Type B pancreatic cell (in vitro differentiated cells): ENCODE measurements at regions not wholly inside any gene's neighbourhood (a gene's known extent, or its start where the extent isn't known, plus 50 kb on each side); places are given as distances from the start of the nearest gene placed in this dataset.
A peak's percentile ranks its signal among the peaks of the same experiment; 100 is the strongest.

ENCODE experiments used
- DNase-seq: peaks from one replicate; pipeline ENCODE4 v3.0.0; 2021; ENCODE audit warnings: mixed read lengths; ENCODE audit not compliant: unreplicated experiment; ENCODE audit errors: extremely low spot score
- H3K27ac Mint-ChIP-seq: 2 replicates; pipeline ENCODE4 v1.8.0; 2021; ENCODE audit warnings: mild to moderate bottlenecking, mixed read lengths
- H3K27me3 Mint-ChIP-seq: 2 replicates; pipeline ENCODE4 v1.8.0; 2021; ENCODE audit warnings: mixed read lengths
- H3K36me3 Mint-ChIP-seq: 2 replicates; pipeline ENCODE4 v1.8.0; 2021; ENCODE audit warnings: mixed read lengths
- H3K4me1 Mint-ChIP-seq: one replicate; pipeline ENCODE4 v1.8.0; 2021; ENCODE audit warnings: mixed read lengths; ENCODE audit not compliant: unreplicated experiment
- H3K4me3 Mint-ChIP-seq: 2 replicates; pipeline ENCODE4 v1.8.0; 2021; ENCODE audit warnings: mild to moderate bottlenecking, mixed read lengths
- H3K9me3 Mint-ChIP-seq: 2 replicates; pipeline ENCODE4 v1.8.0; 2021; ENCODE audit warnings: mixed read lengths
- TF ChIP-seq, protein P1 (sequence below): fragments of 200-600 bp; sonication (generic); conservative IDR thresholded peaks from 2 replicates; pipeline ENCODE4 v1.5.0; 2021; ENCODE audit warnings: antibody characterized with exemption, mild to moderate bottlenecking

DNA sequence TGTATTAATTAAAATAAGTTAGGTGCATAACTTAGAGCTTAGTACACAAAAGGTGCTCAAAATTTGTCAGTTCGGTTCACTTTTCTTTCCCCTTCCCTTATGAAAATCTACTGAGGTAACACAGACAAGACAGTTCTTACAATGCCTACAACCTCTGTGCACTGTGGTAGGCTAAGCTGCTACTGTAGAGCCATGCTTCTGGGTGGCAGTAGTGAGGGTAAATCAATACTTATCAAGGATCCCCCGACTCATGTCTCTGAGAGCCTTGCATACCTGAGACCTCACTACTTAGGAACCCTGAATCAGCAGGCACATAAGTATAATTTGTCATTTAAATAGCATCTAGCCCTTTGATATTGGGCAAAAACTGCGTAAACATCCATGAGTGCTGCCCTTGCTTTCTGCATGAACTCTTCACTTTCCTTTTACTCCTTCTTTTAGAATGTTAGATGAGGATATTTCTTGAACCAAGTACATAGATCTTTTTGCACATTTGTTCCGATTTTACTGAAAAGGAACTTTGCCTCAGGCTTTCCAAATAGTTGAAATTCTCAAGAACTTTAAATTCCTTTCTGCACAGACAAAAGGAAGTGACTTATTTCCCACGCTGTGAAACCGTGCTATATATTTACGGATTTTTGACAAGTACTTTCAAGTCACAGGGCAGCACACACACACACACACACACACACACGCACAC, 234.4 kb downstream of the TRIB2 start:
- Mint-ChIP-seq H3K27me3 (no peaks in the 10 kb centered on the region), H3K4me1 (peaks cover 23% of the 10 kb centered on the region), H3K36me3 (no peaks in the 10 kb centered on the region), H3K9me3 (no peaks in the 10 kb centered on the region), H3K27ac (peak overlapping the region; percentile 69), H3K4me3 (peak overlapping the region; percentile 56)
- no peak for DNase-seq
- TF ChIP-seq, protein P1, sequence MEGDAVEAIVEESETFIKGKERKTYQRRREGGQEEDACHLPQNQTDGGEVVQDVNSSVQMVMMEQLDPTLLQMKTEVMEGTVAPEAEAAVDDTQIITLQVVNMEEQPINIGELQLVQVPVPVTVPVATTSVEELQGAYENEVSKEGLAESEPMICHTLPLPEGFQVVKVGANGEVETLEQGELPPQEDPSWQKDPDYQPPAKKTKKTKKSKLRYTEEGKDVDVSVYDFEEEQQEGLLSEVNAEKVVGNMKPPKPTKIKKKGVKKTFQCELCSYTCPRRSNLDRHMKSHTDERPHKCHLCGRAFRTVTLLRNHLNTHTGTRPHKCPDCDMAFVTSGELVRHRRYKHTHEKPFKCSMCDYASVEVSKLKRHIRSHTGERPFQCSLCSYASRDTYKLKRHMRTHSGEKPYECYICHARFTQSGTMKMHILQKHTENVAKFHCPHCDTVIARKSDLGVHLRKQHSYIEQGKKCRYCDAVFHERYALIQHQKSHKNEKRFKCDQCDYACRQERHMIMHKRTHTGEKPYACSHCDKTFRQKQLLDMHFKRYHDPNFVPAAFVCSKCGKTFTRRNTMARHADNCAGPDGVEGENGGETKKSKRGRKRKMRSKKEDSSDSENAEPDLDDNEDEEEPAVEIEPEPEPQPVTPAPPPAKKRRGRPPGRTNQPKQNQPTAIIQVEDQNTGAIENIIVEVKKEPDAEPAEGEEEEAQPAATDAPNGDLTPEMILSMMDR = no peak

DNA sequence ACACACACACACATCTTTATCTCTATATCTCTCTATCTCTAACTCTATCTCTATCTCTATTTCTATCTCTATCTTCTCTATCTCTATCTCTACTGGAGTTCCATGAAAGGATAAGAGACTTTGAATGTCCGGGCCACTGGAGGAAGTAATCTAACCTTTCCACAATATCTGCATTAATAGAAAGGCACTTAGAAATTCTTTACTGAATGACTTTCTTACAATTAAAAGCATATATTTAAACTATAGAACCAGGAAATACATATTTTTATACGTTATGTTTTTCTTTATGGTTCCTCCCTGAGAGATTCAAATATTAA, 234.9 kb downstream of the TRIB2 start:
- H3K36me3 Mint-ChIP-seq = no peaks in the 10 kb centered on the region
- peaks cover 23% of the 10 kb centered on the region for H3K4me1 Mint-ChIP-seq
- no peak for DNase-seq
- no peaks in the 10 kb centered on the region for H3K9me3 Mint-ChIP-seq
- H3K4me3 Mint-ChIP-seq = peak overlapping the region; percentile 56
- TF ChIP-seq, protein P1 = no peak
- H3K27me3 Mint-ChIP-seq = no peaks in the 10 kb centered on the region
- H3K27ac Mint-ChIP-seq = peak overlapping the region; percentile 69

DNA sequence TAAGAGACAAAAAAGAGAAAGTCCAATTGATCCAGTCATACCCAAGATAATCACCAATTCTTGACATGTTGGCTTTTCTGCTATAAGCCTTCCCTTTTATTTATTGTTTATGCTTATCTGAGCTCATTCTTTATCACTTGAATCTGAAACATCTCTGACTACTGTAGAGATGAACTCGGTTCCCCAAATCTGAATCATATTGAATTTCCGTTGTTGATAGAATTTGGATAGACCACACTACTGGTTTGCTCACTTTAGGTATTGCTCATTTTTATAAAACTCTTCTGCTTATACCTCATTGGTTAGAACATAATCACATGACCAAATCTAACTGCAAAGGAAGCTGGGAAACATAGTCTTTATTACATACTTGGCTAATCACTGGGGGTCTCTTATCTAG, 236.9 kb downstream of the TRIB2 start:
- TF ChIP-seq, protein P1 = no peak
- DNase-seq = no peak
- Mint-ChIP-seq H3K4me1 (peaks cover 16% of the 10 kb centered on the region), H3K9me3 (no peaks in the 10 kb centered on the region), H3K27me3 (no peaks in the 10 kb centered on the region), H3K4me3 (no peak overlapping the region), H3K36me3 (no peaks in the 10 kb centered on the region), H3K27ac (no peak overlapping the region)

DNA sequence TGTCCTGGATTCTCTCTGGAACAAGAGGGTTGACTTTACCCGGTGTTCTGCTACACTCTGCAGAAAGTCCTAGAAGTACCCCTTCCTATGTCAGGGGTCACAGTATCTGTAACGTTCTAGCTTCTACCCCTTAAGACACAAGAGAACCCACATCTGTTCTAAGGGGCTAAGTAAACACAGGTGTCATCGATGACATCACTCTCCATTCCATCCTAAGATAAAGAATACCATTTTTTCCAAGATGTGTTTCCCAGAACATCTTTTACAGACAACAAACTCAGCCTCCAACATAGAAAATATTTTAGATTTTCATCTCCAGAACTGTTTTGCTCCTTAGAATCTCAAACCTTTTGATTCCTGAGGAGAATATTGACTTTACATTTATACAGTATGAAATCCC, 239.1 kb downstream of the TRIB2 start:
- TF ChIP-seq, protein P1 = no peak
- Mint-ChIP-seq H3K9me3 (no peaks in the 10 kb centered on the region), H3K4me1 (peaks cover 9% of the 10 kb centered on the region), H3K27me3 (no peaks in the 10 kb centered on the region), H3K27ac (no peak overlapping the region), H3K4me3 (no peak overlapping the region), H3K36me3 (no peaks in the 10 kb centered on the region)
- DNase-seq = no peak

DNA sequence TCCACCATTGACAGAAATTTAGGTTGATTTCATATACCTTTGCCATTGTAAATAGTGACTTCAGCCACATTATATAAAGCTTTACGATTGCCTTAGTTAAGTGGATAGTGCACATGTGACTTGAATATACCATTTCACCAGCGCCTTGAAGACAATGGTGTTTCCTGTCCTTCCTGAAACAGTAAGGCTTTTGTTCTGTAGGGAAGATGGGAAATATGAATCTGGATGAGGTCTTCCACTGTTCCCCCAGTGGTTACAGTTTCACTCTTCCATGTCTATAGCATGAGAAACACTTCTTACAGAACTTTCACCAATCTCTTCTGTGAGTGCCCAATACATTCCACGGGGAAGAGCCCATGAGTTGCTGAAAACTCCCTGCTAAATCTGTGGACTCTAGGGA, 240.5 kb downstream of the TRIB2 start:
- DNase-seq = no peak
- peaks cover 5% of the 10 kb centered on the region for H3K9me3 Mint-ChIP-seq
- H3K4me3 Mint-ChIP-seq = no peak overlapping the region
- TF ChIP-seq, protein P1 = no peak
- H3K4me1 Mint-ChIP-seq = peaks cover 5% of the 10 kb centered on the region
- no peaks in the 10 kb centered on the region for H3K27me3 Mint-ChIP-seq
- H3K27ac Mint-ChIP-seq = no peak overlapping the region
- no peaks in the 10 kb centered on the region for H3K36me3 Mint-ChIP-seq

DNA sequence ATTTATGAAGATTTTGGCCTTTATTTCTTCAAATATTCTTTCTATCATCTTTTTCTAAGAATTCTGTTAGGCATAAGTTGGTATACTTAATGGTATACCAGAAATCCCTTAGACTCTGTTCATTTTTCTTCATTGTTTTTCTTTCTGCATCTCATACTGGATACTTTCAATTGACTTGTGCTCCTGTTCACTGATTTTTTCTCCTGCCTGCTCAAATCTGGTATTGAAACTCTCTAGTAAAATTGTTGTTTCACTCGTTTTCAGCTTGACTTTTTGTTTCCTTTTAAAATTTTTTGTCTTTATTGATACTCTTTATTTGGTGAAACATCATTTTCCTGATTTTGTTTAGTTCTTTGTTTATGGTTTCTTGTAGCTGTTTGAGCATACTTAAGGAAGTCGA, 243.2 kb downstream of the TRIB2 start:
- TF ChIP-seq, protein P1 = no peak
- no peak overlapping the region for H3K4me3 Mint-ChIP-seq

More for the DNA sequence above, 243.2 kb downstream of the TRIB2 start:
- Mint-ChIP-seq H3K9me3 (peaks cover 5% of the 10 kb centered on the region), H3K4me1 (peaks cover 7% of the 10 kb centered on the region), H3K27ac (no peak overlapping the region), H3K27me3 (no peaks in the 10 kb centered on the region), H3K36me3 (no peaks in the 10 kb centered on the region)
- DNase-seq = no peak
